ENCODE measurements at regions not wholly inside any gene's neighbourhood (a gene's known extent, or its start where the extent isn't known, plus 50 kb on each side); places are given as distances from the start of the nearest gene placed in this dataset.
"Not testable (repeated sequence)": the region's sequence is repeated elsewhere in the genome, so short reads cannot be mapped to it uniquely, and the experiment has no call there.

DNA sequence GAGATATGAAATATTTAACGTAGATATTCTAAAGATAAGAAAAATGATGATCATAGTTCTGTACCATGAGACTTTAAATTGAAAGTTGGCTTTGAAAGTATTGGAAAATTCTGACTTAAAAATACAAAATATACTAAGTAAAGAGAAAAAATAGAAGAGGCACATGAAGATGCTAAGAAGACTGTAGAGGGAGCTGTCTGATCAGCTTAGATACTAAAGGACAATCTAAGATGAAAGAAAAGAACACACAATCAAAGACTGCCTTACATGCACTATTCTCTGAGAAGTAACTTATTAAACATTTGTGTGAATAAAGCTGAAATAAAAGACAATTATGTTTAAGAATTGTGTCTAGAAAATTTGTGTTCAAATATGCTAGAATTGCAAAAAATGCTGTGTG, 55.1 kb downstream of the RBMXL2 start:
- no peaks in the 10 kb centered on the region for H3K27me3 ChIP-seq
- no peaks in the 10 kb centered on the region for H3K9me3 ChIP-seq
- no peak for DNase-seq
- H3K4me3 ChIP-seq: no peak overlapping the region
- TF ChIP-seq, protein P1, sequence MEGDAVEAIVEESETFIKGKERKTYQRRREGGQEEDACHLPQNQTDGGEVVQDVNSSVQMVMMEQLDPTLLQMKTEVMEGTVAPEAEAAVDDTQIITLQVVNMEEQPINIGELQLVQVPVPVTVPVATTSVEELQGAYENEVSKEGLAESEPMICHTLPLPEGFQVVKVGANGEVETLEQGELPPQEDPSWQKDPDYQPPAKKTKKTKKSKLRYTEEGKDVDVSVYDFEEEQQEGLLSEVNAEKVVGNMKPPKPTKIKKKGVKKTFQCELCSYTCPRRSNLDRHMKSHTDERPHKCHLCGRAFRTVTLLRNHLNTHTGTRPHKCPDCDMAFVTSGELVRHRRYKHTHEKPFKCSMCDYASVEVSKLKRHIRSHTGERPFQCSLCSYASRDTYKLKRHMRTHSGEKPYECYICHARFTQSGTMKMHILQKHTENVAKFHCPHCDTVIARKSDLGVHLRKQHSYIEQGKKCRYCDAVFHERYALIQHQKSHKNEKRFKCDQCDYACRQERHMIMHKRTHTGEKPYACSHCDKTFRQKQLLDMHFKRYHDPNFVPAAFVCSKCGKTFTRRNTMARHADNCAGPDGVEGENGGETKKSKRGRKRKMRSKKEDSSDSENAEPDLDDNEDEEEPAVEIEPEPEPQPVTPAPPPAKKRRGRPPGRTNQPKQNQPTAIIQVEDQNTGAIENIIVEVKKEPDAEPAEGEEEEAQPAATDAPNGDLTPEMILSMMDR (IDR thresholded peaks at IDR 0.05): peak in 2 of 4 experiments; percentile 36 to 45
- no peak for TF ChIP-seq POLR2A (IDR thresholded peaks at IDR 0.05)
- H3K36me3 ChIP-seq: no peaks in the 10 kb centered on the region
- intact Hi-C loops (cut with DNase I; ENCODE audit: low total_unique reads): no loop called here
- no peaks in the 10 kb centered on the region for H3K4me1 ChIP-seq
- no peak overlapping the region for H3K27ac ChIP-seq

DNA sequence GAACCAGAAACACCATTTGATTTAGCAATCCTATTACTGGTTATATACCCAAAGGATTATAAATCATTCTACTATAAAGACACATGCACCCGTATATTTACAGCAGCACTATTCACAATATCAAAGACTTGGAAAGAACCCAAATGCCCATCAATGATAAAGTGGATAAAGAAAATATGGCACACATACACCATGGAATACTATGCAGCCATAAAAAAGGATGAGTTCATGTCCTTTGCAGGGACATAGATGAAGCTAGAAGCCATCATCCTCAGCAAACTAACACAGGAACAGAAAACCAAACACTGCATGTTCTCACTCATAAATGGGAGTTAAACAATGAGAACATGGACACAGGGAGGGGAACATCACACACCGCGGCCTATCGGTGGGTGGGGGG, 61.3 kb downstream of the RBMXL2 start:
- H3K27ac ChIP-seq; H3K4me1 ChIP-seq; DNase-seq; H3K4me3 ChIP-seq; H3K36me3 ChIP-seq; H3K9me3 ChIP-seq; intact Hi-C loops (cut with DNase I; ENCODE audit: low total_unique reads); H3K27me3 ChIP-seq: not testable (repeated sequence)

DNA sequence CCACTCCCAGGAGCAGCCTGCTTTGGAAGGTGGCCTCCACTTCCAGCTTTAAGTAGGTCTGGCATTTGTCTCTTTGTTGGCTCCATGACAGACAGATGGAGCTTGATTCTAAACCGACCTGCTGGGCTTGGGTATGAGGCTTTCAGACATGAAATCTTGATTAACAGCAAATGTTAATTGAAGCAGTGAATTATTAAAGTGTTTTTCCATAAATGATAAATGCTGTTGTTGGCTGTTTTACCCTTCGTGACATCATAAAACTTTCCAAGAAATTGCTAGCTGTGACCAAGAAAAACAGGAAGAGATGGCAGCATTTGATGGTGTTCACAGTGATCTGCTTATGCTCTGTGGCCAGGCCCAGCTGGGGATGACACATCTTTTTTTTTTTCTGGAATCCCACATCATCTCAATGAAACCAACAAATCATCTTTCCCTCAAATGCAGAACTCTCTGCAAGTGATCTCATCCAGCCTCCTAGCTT, 66.1 kb downstream of the RBMXL2 start:
- H3K27ac ChIP-seq: no peak overlapping the region
- H3K9me3 ChIP-seq: no peaks in the 10 kb centered on the region
- DNase-seq: peak in 1 of 2 donors; percentile 31
- no peaks in the 10 kb centered on the region for H3K27me3 ChIP-seq
- TF ChIP-seq, protein P1 (IDR thresholded peaks at IDR 0.05): no peak
- no peak for TF ChIP-seq POLR2A (IDR thresholded peaks at IDR 0.05)
- intact Hi-C loops (cut with DNase I; ENCODE audit: low total_unique reads): no loop called here
- H3K4me1 ChIP-seq: no peaks in the 10 kb centered on the region
- H3K36me3 ChIP-seq: no peaks in the 10 kb centered on the region
- no peak overlapping the region for H3K4me3 ChIP-seq

DNA sequence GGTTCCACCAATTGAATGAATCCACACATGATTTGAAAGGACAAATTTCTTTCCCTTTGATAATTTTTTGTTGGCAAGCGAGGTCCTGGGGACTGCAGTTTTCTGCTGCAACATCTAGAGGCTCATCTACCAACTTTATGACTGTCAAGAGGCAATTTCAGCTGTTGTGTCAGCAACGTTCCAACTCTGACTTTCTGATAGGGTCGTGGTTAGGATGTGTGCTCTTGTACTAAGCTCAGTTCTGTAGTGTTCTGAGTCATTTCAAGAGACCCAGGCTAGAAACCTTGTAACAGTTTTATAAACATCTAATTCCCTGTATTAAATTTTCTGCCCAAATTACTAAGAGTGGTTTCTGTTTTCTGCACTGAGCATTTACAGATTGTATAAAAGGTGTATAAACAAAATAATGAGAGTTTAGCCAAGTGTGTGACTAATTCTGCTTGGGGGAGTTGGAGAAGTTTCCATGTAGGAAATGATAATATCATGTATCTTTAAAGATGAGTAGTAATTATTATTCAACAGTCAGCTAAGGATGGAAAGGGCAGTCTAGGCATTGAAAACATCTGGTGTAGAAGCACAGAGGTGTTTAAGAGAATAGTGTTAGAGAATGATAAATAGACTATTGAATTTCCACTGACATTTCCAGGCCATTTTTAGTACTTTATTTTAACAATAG, 72.2 kb downstream of the RBMXL2 start:
- H3K36me3 ChIP-seq: no peaks in the 10 kb centered on the region
- H3K4me3 ChIP-seq: no peak overlapping the region
- no peak for TF ChIP-seq POLR2A (IDR thresholded peaks at IDR 0.05)
- TF ChIP-seq, protein P1 (IDR thresholded peaks at IDR 0.05): no peak
- no peak overlapping the region for H3K27ac ChIP-seq
- no peaks in the 10 kb centered on the region for H3K9me3 ChIP-seq
- H3K27me3 ChIP-seq: no peaks in the 10 kb centered on the region
- no peak for DNase-seq
- intact Hi-C loops (cut with DNase I; ENCODE audit: low total_unique reads): no loop called here
- H3K4me1 ChIP-seq: no peaks in the 10 kb centered on the region

DNA sequence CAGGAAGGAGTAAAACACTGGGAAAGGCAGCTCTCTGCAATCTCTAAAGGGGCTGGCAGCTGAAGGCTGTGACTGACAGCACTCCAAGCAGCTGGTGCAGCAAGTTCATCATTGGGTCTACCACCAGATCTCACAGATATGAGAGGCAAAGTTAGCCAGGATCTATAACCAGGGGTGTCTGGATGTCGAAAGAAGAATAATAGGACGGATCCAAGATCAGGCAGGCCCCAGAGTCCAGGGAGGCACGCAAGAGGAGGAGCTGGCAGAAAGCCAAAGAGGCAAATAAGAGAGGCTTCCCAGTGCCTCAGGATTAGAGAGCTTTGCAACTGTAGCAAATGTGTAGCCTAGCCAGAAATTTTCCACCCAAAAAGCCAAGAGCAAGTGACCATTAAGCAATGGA, 77.1 kb downstream of the RBMXL2 start:
- DNase-seq: no peak
- Histone ChIP-seq H3K27me3 (no peaks in the 10 kb centered on the region), H3K36me3 (no peaks in the 10 kb centered on the region), H3K9me3 (no peaks in the 10 kb centered on the region), H3K27ac (no peak overlapping the region), H3K4me3 (no peak overlapping the region), H3K4me1 (no peaks in the 10 kb centered on the region)
- intact Hi-C loops (cut with DNase I; ENCODE audit: low total_unique reads): no loop called here
- TF ChIP-seq, protein P1 (IDR thresholded peaks at IDR 0.05): no peak
